Frontal cortex (tissue), 3 donors: ENCODE measurements at regions not wholly inside any gene's neighbourhood (a gene's known extent, or its start where the extent isn't known, plus 50 kb on each side); places are given as distances from the start of the nearest gene placed in this dataset.

ENCODE experiments used
- DNase-seq, 2 donors: peaks; one replicate each; pipeline ENCODE4 v3.0.0; 2012; ENCODE audit warnings: low spot score in 2 of 2
- FAIRE-seq: peaks from 2 replicates; lab custom pipeline; 2012; peaks lifted over from hg19 to GRCh38; lab: Jason Lieb, UNC
- donor health status: control.
- donor health status: control.
- donor health status: control.

DNA sequence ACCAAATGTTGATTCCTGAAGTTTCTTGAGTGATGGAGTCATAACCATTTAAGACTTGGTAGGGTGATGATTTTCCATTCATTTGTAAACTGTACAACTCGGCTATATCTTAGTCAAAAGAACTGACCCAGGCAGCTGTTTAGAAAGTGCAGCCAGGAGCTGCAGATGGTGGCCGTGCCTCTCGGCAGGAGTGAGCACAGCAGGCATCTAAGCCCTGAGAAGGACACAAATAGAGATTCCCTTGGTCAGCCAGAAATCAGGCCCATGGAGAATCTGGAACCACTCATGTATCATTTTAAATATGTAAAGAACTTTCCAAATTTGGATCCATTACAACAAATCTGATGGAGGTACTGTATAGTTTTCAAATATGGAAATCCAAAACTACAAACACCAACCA lies 177.0 kb upstream of the AKR1E2 start:
- DNase-seq: no peak
- no peak for FAIRE-seq

DNA sequence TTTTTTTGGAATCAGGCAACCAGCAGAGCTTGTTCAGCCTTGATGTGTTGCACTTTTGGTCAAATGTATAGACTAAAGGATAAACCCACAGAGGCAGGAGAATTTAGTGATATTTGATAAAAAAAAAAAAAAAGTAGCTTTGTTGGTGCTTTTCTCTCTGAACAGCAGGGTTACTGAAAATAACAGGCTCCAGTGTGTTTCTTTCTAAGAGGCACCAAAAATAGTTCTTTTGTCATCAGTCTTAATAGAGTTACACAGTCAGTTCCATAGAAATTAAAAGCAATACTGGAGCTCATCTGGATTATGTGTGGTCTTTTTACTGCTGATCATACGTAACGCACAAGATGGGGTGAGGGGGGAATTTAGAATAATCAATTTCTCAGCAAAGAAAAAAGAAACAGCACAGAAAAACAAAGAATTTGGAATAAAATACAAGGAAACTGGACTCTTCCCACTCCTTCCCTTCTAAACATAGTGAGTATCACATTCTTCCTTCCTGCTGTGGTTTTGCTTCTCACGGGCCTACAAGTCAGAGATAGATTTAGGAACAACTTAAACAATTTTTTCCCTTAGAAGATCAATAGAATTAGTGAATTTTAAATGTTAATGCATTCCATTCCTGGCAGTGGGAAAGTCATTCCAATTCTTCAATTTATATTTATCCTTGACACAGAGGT lies 178.8 kb upstream of the AKR1E2 start:
- DNase-seq: no peak

GRCh38 chr10:4646547-4646946 lies 179.5 kb upstream of the AKR1E2 start:
- no peak for FAIRE-seq
- no peak for DNase-seq

More for the DNA sequence above, 178.8 kb upstream of the AKR1E2 start:
- no peak for FAIRE-seq

DNA sequence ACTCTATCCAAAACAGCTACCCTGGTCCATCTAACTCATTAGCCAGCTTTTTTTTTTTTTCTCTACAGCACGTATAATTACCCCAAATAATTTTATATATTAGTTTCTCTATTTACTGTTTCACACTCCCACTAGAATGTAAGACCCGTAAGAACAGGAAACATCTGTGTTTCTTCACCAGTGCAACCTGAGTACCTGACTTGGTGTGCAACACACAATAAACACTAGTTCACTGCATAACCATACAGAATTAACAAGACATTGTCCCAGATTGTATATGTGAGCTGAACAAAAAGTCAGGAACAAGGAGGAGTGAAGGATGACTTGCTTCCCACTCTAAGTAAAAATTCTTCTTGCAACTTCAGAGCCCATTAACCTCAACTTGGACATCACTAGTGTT lies 180.2 kb upstream of the AKR1E2 start:
- no peak for DNase-seq
- FAIRE-seq: no peak

GRCh38 chr10:4643471-4643870 lies 182.5 kb upstream of the AKR1E2 start:
- no peak for FAIRE-seq
- no peak for DNase-seq

GRCh38 chr10:4639960-4640359 lies 186.0 kb upstream of the AKR1E2 start:
- DNase-seq: no peak

DNA sequence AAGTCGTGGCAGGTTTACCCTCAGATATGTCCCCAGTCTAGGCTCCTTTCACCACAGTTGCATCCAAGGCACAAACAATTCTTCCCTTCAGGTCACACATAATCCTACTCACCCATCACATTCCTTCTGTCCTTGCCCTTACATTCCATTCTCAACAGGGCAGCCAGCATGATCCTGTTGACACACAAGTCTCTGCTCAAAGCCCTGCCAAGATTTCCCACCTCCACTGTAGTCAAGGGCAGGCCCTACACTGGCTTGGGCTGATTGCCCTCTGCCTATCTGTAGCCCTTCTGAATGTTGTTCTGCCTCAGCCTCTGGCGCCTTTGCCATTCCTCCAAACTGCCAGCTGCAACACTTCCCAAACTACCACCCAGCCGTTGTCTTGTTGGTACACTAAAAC lies 187.9 kb upstream of the AKR1E2 start:
- FAIRE-seq (no peak), DNase-seq (no peak)

More at GRCh38 chr10:4639960-4640359, 186.0 kb upstream of the AKR1E2 start:
- no peak for FAIRE-seq

GRCh38 chr10:4637657-4638056 lies 188.3 kb upstream of the AKR1E2 start:
- FAIRE-seq (no peak), DNase-seq (no peak)

- no peak for FAIRE-seq
- DNase-seq: no peak
These were observed 190.1 kb upstream of the AKR1E2 start for GRCh38 chr10:4635883-4636282.

GRCh38 chr10:4635388-4635787 lies 190.6 kb upstream of the AKR1E2 start:
- FAIRE-seq (no peak), DNase-seq (no peak)

DNA sequence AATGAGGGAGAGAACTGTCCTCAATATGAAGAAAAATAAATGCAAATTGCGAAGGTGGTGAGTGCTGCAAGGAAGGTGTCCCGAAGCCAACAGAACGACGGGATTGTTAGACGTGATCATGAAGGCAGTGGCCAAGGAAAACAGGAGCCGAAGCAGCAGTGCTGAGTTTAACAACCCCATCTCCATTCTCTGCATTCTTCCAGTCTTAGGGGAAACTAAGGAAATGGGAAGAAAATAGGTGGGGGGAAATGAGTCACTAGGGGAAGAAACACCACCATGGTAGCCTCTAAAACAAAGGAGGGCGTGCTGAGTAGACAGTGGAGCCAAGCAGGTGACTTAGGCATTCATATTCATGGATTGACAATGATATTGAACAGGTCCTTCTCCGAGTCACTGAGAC lies 192.2 kb upstream of the AKR1E2 start:
- DNase-seq: no peak

DNA sequence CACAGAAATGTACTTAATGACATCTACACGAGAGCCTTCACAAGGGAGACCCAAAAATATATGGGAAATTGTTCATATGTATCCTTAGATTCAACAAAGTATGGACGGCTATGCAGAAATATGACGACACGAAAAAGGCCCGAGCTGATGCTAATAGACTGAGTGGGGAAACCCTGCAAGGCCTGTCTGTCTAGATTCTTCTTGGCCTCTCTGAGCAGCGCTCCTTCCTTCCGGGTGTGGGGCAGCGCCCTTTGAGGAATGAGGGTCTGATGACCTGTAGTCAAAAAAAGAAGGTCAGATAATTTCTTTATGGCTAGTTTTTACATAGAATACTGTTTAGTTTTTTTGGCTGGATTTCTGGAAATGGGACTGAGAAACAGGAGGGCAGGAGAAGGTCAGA lies 192.8 kb upstream of the AKR1E2 start:
- FAIRE-seq: no peak

More for the DNA sequence above, 192.2 kb upstream of the AKR1E2 start:
- FAIRE-seq: no peak

GRCh38 chr10:4632757-4633156 lies 193.2 kb upstream of the AKR1E2 start:
- DNase-seq: no peak
- FAIRE-seq: no peak

More for the DNA sequence above, 192.8 kb upstream of the AKR1E2 start:
- no peak for DNase-seq

GRCh38 chr10:4626919-4627318 lies 199.1 kb upstream of the AKR1E2 start:
- FAIRE-seq: no peak

GRCh38 chr10:4623757-4624420 lies 202.1 kb upstream of the AKR1E2 start:
- FAIRE-seq: no peak
- DNase-seq: no peak

More at GRCh38 chr10:4626919-4627318, 199.1 kb upstream of the AKR1E2 start:
- DNase-seq: no peak

DNA sequence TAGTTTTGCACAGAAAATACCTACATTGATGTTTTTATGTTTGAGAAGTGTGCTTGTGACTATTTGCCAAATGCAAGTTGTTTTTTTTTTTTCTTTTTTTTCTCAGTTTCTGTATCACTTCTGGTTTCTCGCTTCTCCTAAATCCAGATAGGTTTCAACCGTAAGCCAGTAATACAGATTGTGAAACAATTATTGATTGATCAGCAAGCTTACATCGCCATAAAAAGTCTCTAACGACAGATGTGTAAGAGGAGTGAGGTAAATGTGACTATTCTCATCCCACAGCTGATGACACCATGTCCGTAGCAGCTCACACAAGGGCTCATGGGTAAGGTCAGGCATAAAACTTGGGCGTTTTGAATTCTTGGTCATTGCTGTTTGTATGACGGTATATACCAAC lies 202.8 kb upstream of the AKR1E2 start:
- FAIRE-seq: no peak
- DNase-seq: no peak

GRCh38 chr10:4622384-4622783 lies 203.6 kb upstream of the AKR1E2 start:
- FAIRE-seq (no peak), DNase-seq (no peak)

DNA sequence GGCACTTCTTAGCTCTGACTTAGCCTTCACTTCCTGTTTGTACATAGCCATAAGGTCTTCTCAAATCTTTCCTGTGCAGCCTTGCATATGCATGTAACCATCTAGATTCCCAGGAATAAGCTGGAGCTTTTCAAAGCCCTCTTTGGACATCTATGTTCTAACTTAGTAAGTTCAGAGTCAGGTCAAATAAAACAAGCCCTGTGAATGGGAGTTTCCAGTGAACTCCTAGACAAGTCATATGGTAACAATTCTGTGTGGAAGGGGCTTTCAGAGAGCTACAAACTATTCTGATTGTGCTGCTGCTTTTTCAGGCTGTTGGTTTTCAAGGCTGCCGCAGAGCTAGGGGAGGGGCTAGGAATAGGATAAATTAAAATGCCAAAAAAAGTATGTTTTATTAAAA lies 208.4 kb upstream of the AKR1E2 start:
- DNase-seq (no peak), FAIRE-seq (no peak)

DNA sequence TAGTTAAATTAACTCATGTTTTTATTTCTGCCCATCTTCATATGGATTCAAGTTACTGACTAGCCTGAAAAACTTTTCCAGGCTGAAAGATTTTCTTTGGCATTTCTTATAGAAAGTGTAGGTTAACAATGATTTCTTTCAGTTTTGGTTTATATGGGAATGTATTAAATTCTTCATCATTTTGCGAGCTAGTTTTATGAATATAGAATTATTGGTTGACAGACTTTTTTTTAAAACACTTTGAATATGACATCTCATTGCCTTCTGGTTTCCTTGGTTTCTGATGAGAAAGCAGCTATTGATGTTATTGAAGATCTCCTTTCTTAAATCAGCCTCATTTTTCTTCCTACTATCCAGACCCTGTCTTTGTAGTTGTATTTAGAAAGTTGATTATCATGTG lies 211.0 kb upstream of the AKR1E2 start:
- no peak for FAIRE-seq
- DNase-seq: no peak

DNA sequence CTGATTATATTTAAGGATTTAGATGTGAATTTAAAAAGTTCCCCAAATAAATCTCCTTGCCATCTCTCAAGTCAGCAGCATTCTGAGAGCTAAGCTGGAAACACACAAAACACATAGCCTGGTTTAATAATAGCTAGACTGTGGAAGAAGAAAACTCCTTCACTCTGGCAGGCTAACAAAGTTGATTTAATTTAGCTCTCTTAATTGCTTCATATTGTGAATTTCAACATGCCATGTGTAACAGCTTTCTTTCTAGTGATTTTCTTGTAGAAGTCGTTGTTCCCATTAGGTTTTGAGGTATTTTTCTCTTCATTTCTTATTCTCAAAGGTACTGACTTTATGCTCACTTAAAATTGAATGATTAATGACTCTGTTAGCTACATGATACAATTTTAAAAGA lies 216.8 kb upstream of the AKR1E2 start:
- DNase-seq: no peak
- no peak for FAIRE-seq

- FAIRE-seq (no peak), DNase-seq (no peak)
These were observed 218.3 kb upstream of the AKR1E2 start for GRCh38 chr10:4607681-4608080.
